Panc1 (cell line): ENCODE measurements at regions not wholly inside any gene's neighbourhood (a gene's known extent, or its start where the extent isn't known, plus 50 kb on each side); places are given as distances from the start of the nearest gene placed in this dataset.

Experiments
- ATAC-seq: fragments of 200-7000 bp; cut with Tn5 transposase; 2 replicates; pipeline ENCODE4 v1.9.1; 2020; ENCODE audit warnings: mild to moderate bottlenecking, moderate library complexity
- BruUV-seq: library from RNA; stranded (reverse); fragments of 400-500 nt; replicated peaks from 2 replicates; lab custom pipeline; 2021; lab: Mats Ljungman, UMichigan
- CTCF ChIA-PET: fragments of 300-600 bp; sonication (Branson Sonifier 250); formaldehyde crosslinking; loops from one replicate; lab custom pipeline; 2022; ENCODE audit warnings: antibody characterized with exemption; lab: Charles Lee
- POLR2A ChIA-PET: fragments of 300-600 bp; sonication (Branson Sonifier 250); formaldehyde crosslinking; loops from one replicate; lab custom pipeline; 2022; ENCODE audit warnings: antibody characterized with exemption; lab: Charles Lee
- DNase-seq: peaks from one replicate; pipeline ENCODE4 v3.0.0-alpha.2; 2010; ENCODE audit warnings: low read depth, low spot score
- H3K27ac ChIP-seq: 2 replicates; pipeline ENCODE4 v1.5.1; 2011; ENCODE audit warnings: mild to moderate bottlenecking, low read length, inconsistent platforms
- H3K27me3 ChIP-seq: fragments of 200-500 bp; sonication (Bioruptor generic); 2 replicates; pipeline ENCODE4 v1.6.0; 2014; ENCODE audit warnings: low read length, inconsistent platforms; ENCODE audit not compliant: control insufficient read depth, insufficient read depth
- H3K36me3 ChIP-seq: fragments of 200-500 bp; sonication (Bioruptor generic); 2 replicates; pipeline ENCODE4 v1.5.1; 2014; ENCODE audit warnings: inconsistent platforms, mild to moderate bottlenecking, low read length, moderate library complexity; ENCODE audit not compliant: control insufficient read depth, insufficient read depth
- H3K4me1 ChIP-seq: 2 replicates; pipeline ENCODE4 v1.5.1; 2011; ENCODE audit warnings: inconsistent platforms, mild to moderate bottlenecking, low read length, moderate library complexity; ENCODE audit not compliant: control insufficient read depth, insufficient read depth
- H3K4me3 ChIP-seq, 2 experiments: 2 replicates each; pipeline ENCODE4 v1.5.1; 2011 to 2012; ENCODE audit warnings: low read depth in 2 of 2, low read length in 2 of 2, mild to moderate bottlenecking in 2 of 2, inconsistent platforms in 1 of 2, moderate library complexity in 1 of 2
- H3K9me3 ChIP-seq: fragments of 200-500 bp; sonication (Bioruptor generic); 2 replicates; pipeline ENCODE4 v1.5.1; 2014; ENCODE audit warnings: low read depth, mild to moderate bottlenecking, inconsistent platforms, low read length, moderate library complexity; ENCODE audit not compliant: control insufficient read depth, insufficient read depth
- CTCF ChIP-seq: fragments of 450-650 bp; IDR thresholded peaks from 2 replicates; pipeline ENCODE4 v1.5.1; 2017; ENCODE audit warnings: mild to moderate bottlenecking
- POLR2AphosphoS5 ChIP-seq: IDR thresholded peaks from 2 replicates; pipeline ENCODE4 v1.6.1; 2012; ENCODE audit warnings: mild to moderate bottlenecking, low read depth, low read length, moderate library complexity
- REST ChIP-seq, 2 experiments: IDR thresholded peaks; 2 replicates each; pipeline ENCODE4 v1.6.1; 2011 to 2012; ENCODE audit warnings: low read depth in 2 of 2, control low read depth in 1 of 2, low read length in 1 of 2, mild to moderate bottlenecking in 1 of 2, moderate library complexity in 1 of 2; ENCODE audit not compliant: insufficient read depth in 1 of 2
- SIN3A ChIP-seq: IDR thresholded peaks from 2 replicates; pipeline ENCODE4 v1.6.1; 2012; ENCODE audit warnings: low read depth, mild to moderate bottlenecking, low read length, moderate library complexity, borderline replicate concordance; ENCODE audit not compliant: insufficient read depth
- TCF7L2 ChIP-seq: IDR thresholded peaks from 2 replicates; pipeline ENCODE4 v1.6.1; 2011; ENCODE audit warnings: mild to moderate bottlenecking, low read depth, low read length, inconsistent platforms
- in situ Hi-C: cut with HindIII; loops from 2 replicates; pipeline ENCODE4 v1.10.0; 2016; ENCODE audit warnings: low sequenced_read_pairs, low pct_unique_long_range_greater_than_20kb
- intact Hi-C: fragments of 100-400 bp; cut with micrococcal nuclease; formaldehyde crosslinking; loops from one replicate; pipeline ENCODE4 v1.10.0; 2022; ENCODE audit not compliant: unreplicated experiment

- no peak for TF ChIP-seq TCF7L2
- no peak for TF ChIP-seq POLR2AphosphoS5
- TF ChIP-seq REST (IDR thresholded peaks at IDR 0.05; ENCODE audit: insufficient read depth in 1 of 2, low read depth in 2 of 2, low read length in 1 of 2): no peak
- TF ChIP-seq CTCF: no peak
- no peak for TF ChIP-seq SIN3A
- Histone ChIP-seq H3K4me1 (no peaks in the 10 kb centered on the region), H3K4me3 (no peak overlapping the region), H3K36me3 (no peaks in the 10 kb centered on the region), H3K27me3 (no peaks in the 10 kb centered on the region; the same call in 1 of the 2 replicates), H3K9me3 (no peaks in the 10 kb centered on the region), H3K27ac (no peak overlapping the region)
- ChIA-PET POLR2A (interaction anchor here (0.5 kb wide), 1 partner anchor 69 kb away, joined by 5 read pairs; no protein-coding TSS in a partner anchor), CTCF (interaction anchor here (0.7 kb wide), 1 partner anchor 396 kb away, joined by 3 read pairs; no protein-coding TSS in a partner anchor)
- no peak for ATAC-seq
- DNase-seq: no peak
- in situ Hi-C loops: no loop called here
- BruUV-seq: no TSS peak
- intact Hi-C loops: no loop called here
These were observed 388.7 kb upstream of the RGMA start for GRCh38 chr15:93477721-93478120.

- H3K27ac ChIP-seq: no peak overlapping the region
- TF ChIP-seq SIN3A: no peak
- TF ChIP-seq CTCF: no peak
- no peak for TF ChIP-seq POLR2AphosphoS5
These were observed 388.2 kb upstream of the RGMA start for GRCh38 chr15:93477188-93477587.

More at GRCh38 chr15:93477188-93477587, 388.2 kb upstream of the RGMA start:
- DNase-seq (no peak), ATAC-seq (no peak)
- ChIA-PET POLR2A (interaction anchor here (0.5 kb wide), 1 partner anchor 69 kb away, joined by 5 read pairs; no protein-coding TSS in a partner anchor), CTCF (interaction anchor here (0.7 kb wide), 1 partner anchor 396 kb away, joined by 3 read pairs; no protein-coding TSS in a partner anchor)
- no TSS peak for BruUV-seq
- Histone ChIP-seq H3K36me3 (no peaks in the 10 kb centered on the region), H3K27me3 (no peaks in the 10 kb centered on the region; the same call in 1 of the 2 replicates), H3K4me3 (no peak overlapping the region), H3K9me3 (no peaks in the 10 kb centered on the region), H3K4me1 (no peaks in the 10 kb centered on the region)
- in situ Hi-C loops: no loop called here
- intact Hi-C loops: no loop called here
